Type B pancreatic cell (in vitro differentiated cells): ENCODE measurements at regions not wholly inside any gene's neighbourhood (a gene's known extent, or its start where the extent isn't known, plus 50 kb on each side); places are given as distances from the start of the nearest gene placed in this dataset.

Experiments used
- DNase-seq: peaks from one replicate; pipeline ENCODE4 v3.0.0; 2021; ENCODE audit warnings: mixed read lengths; ENCODE audit not compliant: unreplicated experiment; ENCODE audit errors: extremely low spot score
- H3K27ac Mint-ChIP-seq: 2 replicates; pipeline ENCODE4 v1.8.0; 2021; ENCODE audit warnings: mild to moderate bottlenecking, mixed read lengths
- H3K27me3 Mint-ChIP-seq: 2 replicates; pipeline ENCODE4 v1.8.0; 2021; ENCODE audit warnings: mixed read lengths
- H3K36me3 Mint-ChIP-seq: 2 replicates; pipeline ENCODE4 v1.8.0; 2021; ENCODE audit warnings: mixed read lengths
- H3K4me1 Mint-ChIP-seq: one replicate; pipeline ENCODE4 v1.8.0; 2021; ENCODE audit warnings: mixed read lengths; ENCODE audit not compliant: unreplicated experiment
- H3K4me3 Mint-ChIP-seq: 2 replicates; pipeline ENCODE4 v1.8.0; 2021; ENCODE audit warnings: mild to moderate bottlenecking, mixed read lengths
- H3K9me3 Mint-ChIP-seq: 2 replicates; pipeline ENCODE4 v1.8.0; 2021; ENCODE audit warnings: mixed read lengths
- TF ChIP-seq, protein P1 (sequence below): fragments of 200-600 bp; sonication (generic); conservative IDR thresholded peaks from 2 replicates; pipeline ENCODE4 v1.5.0; 2021; ENCODE audit warnings: antibody characterized with exemption, mild to moderate bottlenecking

DNA sequence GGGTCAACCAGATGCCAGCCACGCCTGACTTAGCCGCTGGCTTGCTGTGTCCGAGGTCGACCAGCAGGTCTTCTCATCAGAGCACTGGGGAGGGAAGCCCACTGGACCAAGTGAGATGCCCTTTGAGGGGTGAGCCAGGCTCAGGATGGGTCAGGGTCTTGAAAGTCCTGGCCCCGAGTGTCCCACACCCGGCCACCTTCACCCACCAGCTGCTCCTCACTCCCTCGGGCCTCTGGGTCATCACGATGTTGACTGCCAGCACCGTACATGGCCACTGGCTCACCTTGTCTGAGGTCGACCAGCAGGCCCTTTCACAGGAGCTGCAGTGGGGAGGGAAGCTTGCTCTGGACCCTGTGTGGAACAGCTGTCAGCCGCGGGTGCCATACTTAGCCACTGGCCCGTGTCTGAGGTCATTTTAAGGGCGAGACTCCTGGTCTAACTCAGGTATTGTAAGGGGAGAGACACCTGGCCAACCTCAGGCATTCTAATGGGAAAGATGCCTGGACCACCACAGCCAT lies 1361.3 kb downstream of the UQCRFS1 start:
- DNase-seq = no peak
- TF ChIP-seq, protein P1, sequence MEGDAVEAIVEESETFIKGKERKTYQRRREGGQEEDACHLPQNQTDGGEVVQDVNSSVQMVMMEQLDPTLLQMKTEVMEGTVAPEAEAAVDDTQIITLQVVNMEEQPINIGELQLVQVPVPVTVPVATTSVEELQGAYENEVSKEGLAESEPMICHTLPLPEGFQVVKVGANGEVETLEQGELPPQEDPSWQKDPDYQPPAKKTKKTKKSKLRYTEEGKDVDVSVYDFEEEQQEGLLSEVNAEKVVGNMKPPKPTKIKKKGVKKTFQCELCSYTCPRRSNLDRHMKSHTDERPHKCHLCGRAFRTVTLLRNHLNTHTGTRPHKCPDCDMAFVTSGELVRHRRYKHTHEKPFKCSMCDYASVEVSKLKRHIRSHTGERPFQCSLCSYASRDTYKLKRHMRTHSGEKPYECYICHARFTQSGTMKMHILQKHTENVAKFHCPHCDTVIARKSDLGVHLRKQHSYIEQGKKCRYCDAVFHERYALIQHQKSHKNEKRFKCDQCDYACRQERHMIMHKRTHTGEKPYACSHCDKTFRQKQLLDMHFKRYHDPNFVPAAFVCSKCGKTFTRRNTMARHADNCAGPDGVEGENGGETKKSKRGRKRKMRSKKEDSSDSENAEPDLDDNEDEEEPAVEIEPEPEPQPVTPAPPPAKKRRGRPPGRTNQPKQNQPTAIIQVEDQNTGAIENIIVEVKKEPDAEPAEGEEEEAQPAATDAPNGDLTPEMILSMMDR = no peak
- Mint-ChIP-seq H3K27ac (no peak overlapping the region), H3K27me3 (no peaks in the 10 kb centered on the region), H3K4me3 (no peak overlapping the region), H3K9me3 (peaks cover 16% of the 10 kb centered on the region), H3K4me1 (no peaks in the 10 kb centered on the region), H3K36me3 (no peaks in the 10 kb centered on the region)

DNA sequence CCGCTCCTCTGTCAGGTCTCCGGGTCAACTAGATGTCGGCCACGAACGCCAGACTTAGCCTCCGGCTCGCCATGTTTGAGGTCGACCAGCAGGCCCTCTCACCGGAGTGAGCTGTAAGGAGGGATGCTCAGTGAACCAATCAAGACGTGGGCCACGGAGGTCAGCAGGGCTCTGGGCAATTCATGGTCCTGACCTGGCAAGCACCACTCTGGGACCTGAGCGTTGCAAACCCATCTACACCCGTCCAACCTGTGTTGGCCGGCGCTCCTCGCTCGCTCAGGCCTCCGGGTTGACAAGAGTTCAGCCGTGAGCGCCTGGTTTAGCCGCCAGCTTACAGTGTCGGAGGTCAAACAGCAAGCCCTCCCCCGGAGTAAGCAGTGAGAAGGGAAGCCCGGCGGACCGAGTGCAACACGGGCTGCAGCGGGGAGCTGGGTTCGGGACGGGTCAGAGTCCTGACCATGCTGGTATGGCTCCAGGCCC lies 1361.9 kb downstream of the UQCRFS1 start:
- Mint-ChIP-seq H3K4me3 (no peak overlapping the region), H3K27ac (no peak overlapping the region), H3K4me1 (no peaks in the 10 kb centered on the region), H3K27me3 (no peaks in the 10 kb centered on the region), H3K9me3 (peaks cover 16% of the 10 kb centered on the region), H3K36me3 (no peaks in the 10 kb centered on the region)
- DNase-seq = no peak
- TF ChIP-seq, protein P1 = no peak

- H3K27ac Mint-ChIP-seq = no peak overlapping the region
- DNase-seq = no peak
- no peak overlapping the region for H3K4me3 Mint-ChIP-seq
- peaks cover 4% of the 10 kb centered on the region for H3K36me3 Mint-ChIP-seq
- H3K27me3 Mint-ChIP-seq = no peaks in the 10 kb centered on the region
- TF ChIP-seq, protein P1 = no peak
- no peaks in the 10 kb centered on the region for H3K4me1 Mint-ChIP-seq
- H3K9me3 Mint-ChIP-seq = peaks cover 35% of the 10 kb centered on the region
Observed at GRCh38 chr19:27846944-27847343, 1366.0 kb downstream of the UQCRFS1 start.

DNA sequence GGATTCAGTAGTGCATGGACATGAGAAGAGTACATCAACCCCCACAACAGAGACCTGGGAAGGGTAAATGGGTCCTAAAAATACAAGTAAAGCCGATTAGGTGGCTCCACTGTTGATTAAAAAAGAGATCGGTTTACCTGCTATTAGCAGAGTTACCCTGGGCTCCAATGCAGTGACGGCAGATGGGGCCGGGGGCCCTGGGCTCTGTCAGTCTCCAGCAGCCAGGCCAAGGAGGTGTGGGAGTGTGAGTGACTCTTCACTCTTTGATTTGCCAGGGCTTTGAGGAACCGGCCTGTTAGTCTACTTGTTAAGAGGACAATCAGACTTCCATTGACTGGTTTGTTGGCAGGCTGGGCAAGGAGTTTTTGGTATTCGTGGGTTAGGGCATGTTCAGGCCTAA lies 1368.7 kb downstream of the UQCRFS1 start:
- Mint-ChIP-seq H3K4me3 (no peak overlapping the region), H3K9me3 (peaks cover 27% of the 10 kb centered on the region), H3K4me1 (no peaks in the 10 kb centered on the region), H3K36me3 (peaks cover 4% of the 10 kb centered on the region), H3K27ac (no peak overlapping the region), H3K27me3 (no peaks in the 10 kb centered on the region)
- no peak for DNase-seq
- TF ChIP-seq, protein P1 = no peak

DNA sequence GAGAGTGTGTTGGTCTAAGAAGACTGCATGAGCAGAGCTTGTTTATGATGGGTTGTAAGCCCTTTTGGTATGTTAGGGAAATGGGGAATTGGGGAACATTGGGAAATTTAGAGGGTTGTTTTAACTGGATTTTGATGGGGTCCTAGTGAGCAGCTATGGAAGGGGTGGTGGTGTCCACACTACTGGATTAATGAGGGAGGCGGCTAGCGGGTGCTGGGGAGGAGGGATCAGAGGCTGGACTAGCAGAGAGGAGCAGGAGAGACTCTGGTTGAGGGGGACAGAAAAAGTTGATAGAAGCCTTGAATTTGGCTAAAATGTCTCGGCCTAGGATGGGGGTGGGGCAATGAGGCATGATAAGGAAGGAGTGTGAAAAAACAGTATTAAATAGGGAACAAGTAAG lies 1369.1 kb downstream of the UQCRFS1 start:
- Mint-ChIP-seq H3K27ac (no peak overlapping the region), H3K36me3 (peaks cover 4% of the 10 kb centered on the region), H3K9me3 (peaks cover 27% of the 10 kb centered on the region)

More for the DNA sequence above, 1369.1 kb downstream of the UQCRFS1 start:
- no peak overlapping the region for H3K4me3 Mint-ChIP-seq
- no peak for DNase-seq
- no peaks in the 10 kb centered on the region for H3K27me3 Mint-ChIP-seq
- TF ChIP-seq, protein P1 = no peak
- H3K4me1 Mint-ChIP-seq = no peaks in the 10 kb centered on the region
